Stimulated activated CD4-positive, alpha-beta T cell treated with anti-CD3 and anti-CD28 coated beads, Interleukin-4, amount 100 ng/mL, for 48 hours (primary cell): ENCODE measurements at regions not wholly inside any gene's neighbourhood (a gene's known extent, or its start where the extent isn't known, plus 50 kb on each side); places are given as distances from the start of the nearest gene placed in this dataset.

Experiments used
- DNase-seq, 2 donors: peaks; one replicate each; pipeline ENCODE4 v3.0.0-alpha.2; 2020; ENCODE audit warnings: low read depth in 2 of 2

GRCh38 chr6:148274809-148275208, 67.8 kb upstream of the SASH1 start:
- no peak for DNase-seq

GRCh38 chr6:148285205-148285604, 57.4 kb upstream of the SASH1 start:
- DNase-seq, result no peak

- DNase-seq, result no peak
Measured at GRCh38 chr6:148286563-148286962, 56.1 kb upstream of the SASH1 start.

- DNase-seq, result no peak
Measured at GRCh38 chr6:148287623-148288333, 54.9 kb upstream of the SASH1 start.

- DNase-seq, result no peak
Measured at GRCh38 chr6:148288541-148288940, 54.1 kb upstream of the SASH1 start.

- no peak for DNase-seq
Measured at GRCh38 chr6:148289153-148289552, 53.5 kb upstream of the SASH1 start.

- no peak for DNase-seq
Measured at GRCh38 chr6:148291876-148292275, 50.8 kb upstream of the SASH1 start.
